IPS DF 4.7 (cell line): ENCODE measurements at regions not wholly inside any gene's neighbourhood (a gene's known extent, or its start where the extent isn't known, plus 50 kb on each side); places are given as distances from the start of the nearest gene placed in this dataset.
"Not testable (repeated sequence)": the region's sequence is repeated elsewhere in the genome, so short reads cannot be mapped to it uniquely, and the experiment has no call there.

Experiments
- DNase-seq: peaks from one replicate; pipeline ENCODE4 v3.0.0-alpha.2; 2013; ENCODE audit warnings: low spot score; ENCODE audit errors: extremely low read depth

- no peak for DNase-seq
These were observed 566.6 kb upstream of the TUSC1 start for GRCh38 chr9:26244661-26245451.

GRCh38 chr9:26243726-26244125 lies 565.5 kb upstream of the TUSC1 start:
- DNase-seq = no peak

GRCh38 chr9:26243029-26243697 lies 564.9 kb upstream of the TUSC1 start:
- DNase-seq = no peak

GRCh38 chr9:26240020-26240419 lies 561.8 kb upstream of the TUSC1 start:
- no peak for DNase-seq

GRCh38 chr9:26237256-26237655 lies 559.0 kb upstream of the TUSC1 start:
- DNase-seq = no peak

- DNase-seq = no peak
These were observed 556.6 kb upstream of the TUSC1 start for GRCh38 chr9:26234865-26235264.

- no peak for DNase-seq
These were observed 553.1 kb upstream of the TUSC1 start for GRCh38 chr9:26231391-26231790.

GRCh38 chr9:26229324-26230054 lies 551.2 kb upstream of the TUSC1 start:
- no peak for DNase-seq

- no peak for DNase-seq
These were observed 550.0 kb upstream of the TUSC1 start for GRCh38 chr9:26228273-26228672.

- DNase-seq = no peak
These were observed 543.0 kb upstream of the TUSC1 start for GRCh38 chr9:26221290-26221689.

GRCh38 chr9:26220367-26220766 lies 542.1 kb upstream of the TUSC1 start:
- no peak for DNase-seq

- no peak for DNase-seq
These were observed 541.7 kb upstream of the TUSC1 start for GRCh38 chr9:26219961-26220360.

- DNase-seq = no peak
These were observed 538.5 kb upstream of the TUSC1 start for GRCh38 chr9:26216702-26217101.

- DNase-seq = not testable (repeated sequence)
These were observed 536.6 kb upstream of the TUSC1 start for GRCh38 chr9:26214713-26215444.

GRCh38 chr9:26210338-26210851 lies 532.2 kb upstream of the TUSC1 start:
- DNase-seq = no peak

GRCh38 chr9:26205261-26205660 lies 527.0 kb upstream of the TUSC1 start:
- no peak for DNase-seq

- no peak for DNase-seq
These were observed 515.0 kb upstream of the TUSC1 start for GRCh38 chr9:26193237-26193636.

- no peak for DNase-seq
These were observed 513.5 kb upstream of the TUSC1 start for GRCh38 chr9:26191711-26192110.

- DNase-seq = no peak
These were observed 503.6 kb upstream of the TUSC1 start for GRCh38 chr9:26181836-26182235.

GRCh38 chr9:26176628-26177027 lies 498.4 kb upstream of the TUSC1 start:
- DNase-seq = no peak

- DNase-seq = no peak
These were observed 497.0 kb upstream of the TUSC1 start for GRCh38 chr9:26175264-26175663.
